Dermis microvascular lymphatic vessel endothelial cell (primary cell): ENCODE measurements at regions not wholly inside any gene's neighbourhood (a gene's known extent, or its start where the extent isn't known, plus 50 kb on each side); places are given as distances from the start of the nearest gene placed in this dataset.
A peak's percentile ranks its signal among the peaks of the same experiment; 100 is the strongest.

Experiments
- DNase-seq, 2 donors: peaks; one replicate each; pipeline versions ENCODE4 v3.0.0 to v3.0.0-alpha.2; 2010; ENCODE audit warnings: low read depth in 2 of 2

- DNase-seq = no peak
These were observed 87.3 kb upstream of the RMDN2 start for GRCh38 chr2:37837628-37838328.

GRCh38 chr2:37838541-37839167 is 86.4 kb upstream of the RMDN2 start:
- no peak for DNase-seq

- DNase-seq = no peak
These were observed 85.1 kb upstream of the RMDN2 start for GRCh38 chr2:37839991-37840390.

DNA sequence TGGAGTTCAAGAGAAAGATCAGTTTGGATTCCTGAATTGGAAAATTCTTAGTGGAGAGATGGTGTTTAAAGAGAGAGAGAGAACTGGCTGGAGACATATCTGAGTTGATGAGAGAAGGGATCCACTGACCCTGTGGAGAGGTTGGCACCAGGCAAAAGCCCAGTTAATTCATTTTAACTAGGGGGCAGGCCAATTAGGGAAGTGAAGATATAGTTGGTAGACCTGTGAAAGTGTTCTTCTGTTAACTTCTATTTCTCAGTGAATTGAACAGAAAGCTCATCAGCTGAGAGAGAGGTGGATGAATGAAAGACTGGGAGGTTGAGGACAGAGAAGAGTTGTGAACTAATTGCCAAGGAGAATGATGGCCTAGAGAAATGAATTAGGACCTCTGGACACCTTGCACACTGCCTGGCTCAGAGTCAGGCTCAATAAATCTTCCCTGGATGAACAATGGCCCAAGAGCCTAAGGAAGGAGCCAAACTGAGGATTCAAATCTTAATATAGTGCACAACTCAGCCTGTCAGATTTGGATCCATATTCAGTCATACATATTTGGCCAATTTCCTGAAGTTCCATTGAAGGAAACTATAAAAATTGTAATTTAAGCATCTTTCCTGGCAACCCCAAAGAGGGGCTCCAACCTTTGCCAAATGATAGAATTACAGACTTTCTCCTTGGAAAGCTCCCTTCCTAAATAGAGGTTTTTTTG is 82.2 kb upstream of the RMDN2 start:
- DNase-seq = no peak

DNA sequence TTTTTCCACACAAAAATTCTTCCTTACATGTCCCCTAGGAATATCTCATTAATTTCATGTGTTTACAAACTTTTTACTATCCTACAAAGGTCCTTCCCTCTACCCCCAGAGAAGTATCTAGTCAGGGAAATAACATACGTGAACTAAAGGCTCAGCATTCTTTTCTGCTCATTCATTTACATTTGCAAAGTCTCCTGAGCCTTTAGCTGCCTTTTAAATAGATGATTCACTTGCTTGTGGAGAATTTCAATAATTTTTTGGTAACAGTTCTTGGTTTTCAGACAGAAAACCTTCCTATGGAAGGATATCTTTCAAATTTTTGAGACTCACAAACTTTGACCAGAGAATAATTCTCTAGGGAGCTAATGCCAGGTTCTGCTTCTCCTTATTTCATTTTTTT is 81.5 kb upstream of the RMDN2 start:
- DNase-seq = no peak

DNA sequence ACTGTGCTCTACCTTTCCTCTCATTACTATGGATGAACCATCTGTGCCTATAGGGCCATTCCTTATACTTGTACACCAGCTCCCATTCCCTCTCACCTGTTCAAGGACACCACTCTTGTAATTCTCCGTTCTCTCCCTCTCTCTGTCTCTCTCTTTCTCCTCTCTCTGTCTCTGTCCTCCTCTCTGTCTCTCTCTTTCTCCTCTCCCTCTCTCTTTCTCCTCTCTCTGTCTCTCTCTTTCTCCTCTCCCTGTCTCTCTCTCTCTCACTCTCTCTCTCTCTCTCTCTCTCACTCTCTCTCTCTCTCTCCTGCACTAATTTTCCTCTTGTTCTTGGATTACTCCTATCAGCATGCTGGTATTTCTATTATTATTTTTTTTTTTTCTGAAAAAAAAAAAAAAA is 78.9 kb upstream of the RMDN2 start:
- no peak for DNase-seq

GRCh38 chr2:37847792-37848191 is 77.3 kb upstream of the RMDN2 start:
- DNase-seq = no peak

GRCh38 chr2:37848451-37848850 is 76.6 kb upstream of the RMDN2 start:
- no peak for DNase-seq

DNA sequence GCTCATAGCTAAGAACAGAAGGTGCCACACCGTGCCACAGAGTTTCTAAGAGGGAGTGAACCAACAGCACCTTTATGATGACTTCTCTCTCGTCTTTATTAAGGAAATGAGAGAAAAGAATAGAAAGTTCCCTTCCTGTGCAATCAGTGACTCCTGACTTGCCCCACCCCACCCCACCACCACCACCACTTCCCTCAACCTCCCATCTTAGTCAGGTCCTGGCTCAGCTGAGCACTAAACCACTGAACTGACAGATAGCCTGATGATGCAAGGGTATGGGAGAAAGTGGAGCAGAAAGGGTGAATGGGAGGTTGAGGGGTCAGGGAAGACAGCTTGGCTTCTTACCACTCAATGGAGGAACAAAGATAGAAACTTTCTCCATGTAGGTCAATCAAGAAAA is 75.2 kb upstream of the RMDN2 start:
- DNase-seq = no peak

DNA sequence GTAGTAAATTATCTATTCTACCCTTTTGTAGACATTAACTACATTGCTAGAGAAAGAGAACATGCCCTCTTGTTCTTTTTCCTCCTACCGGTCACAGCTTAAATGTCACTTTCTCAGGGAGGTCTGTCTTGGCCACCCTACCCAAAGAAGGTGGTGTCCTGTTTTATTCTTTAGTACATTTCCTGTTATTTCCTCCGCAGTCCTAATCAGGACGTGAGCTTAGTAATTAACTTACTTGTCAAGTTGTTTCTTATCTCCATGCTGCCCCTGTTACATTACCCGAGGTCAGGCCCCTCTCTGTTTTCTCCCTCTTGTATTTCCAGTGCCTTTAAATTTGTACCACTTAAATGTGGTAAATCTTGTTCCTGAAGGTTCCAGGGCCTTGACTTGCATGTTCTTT is 73.7 kb upstream of the RMDN2 start:
- peak in 1 of 2 donors; percentile 48 for DNase-seq

DNA sequence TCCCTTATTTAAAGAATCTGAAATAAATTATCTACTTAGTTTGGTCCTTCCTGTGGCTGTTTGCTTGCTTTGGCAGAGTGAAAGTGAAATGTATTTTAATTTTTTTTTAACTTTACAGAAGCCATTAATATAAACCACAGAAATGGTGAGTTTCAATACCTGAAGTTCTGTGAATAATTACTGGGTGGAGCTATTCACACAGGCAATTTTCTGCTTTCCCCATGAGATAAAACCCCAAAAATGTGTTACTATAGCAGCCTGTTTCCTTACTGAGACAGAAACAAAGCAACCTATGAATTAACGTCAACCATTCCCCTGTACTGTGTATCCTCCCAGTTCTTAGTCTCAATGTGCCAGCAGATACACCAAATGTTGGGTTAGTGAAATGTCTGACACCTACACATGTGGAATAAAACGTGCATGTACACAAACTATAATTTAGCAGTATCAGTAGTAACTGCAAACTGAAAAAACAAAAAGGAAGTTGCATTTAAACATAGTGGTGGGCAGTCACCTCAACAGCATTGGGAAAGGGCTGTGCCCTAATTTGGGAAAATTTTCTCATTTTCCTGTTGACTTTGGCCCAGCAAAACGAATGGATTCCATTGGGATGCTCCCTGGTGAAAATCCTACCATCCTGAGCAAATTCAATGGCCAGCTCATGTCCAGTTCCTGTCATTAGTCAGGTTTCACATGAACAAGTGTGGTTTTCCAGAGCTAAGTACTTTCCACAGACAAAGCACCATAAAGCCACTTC is 73.1 kb upstream of the RMDN2 start:
- DNase-seq = peak; percentile 66 to 94

- DNase-seq = no peak
These were observed 72.5 kb upstream of the RMDN2 start for GRCh38 chr2:37852585-37853014.

DNA sequence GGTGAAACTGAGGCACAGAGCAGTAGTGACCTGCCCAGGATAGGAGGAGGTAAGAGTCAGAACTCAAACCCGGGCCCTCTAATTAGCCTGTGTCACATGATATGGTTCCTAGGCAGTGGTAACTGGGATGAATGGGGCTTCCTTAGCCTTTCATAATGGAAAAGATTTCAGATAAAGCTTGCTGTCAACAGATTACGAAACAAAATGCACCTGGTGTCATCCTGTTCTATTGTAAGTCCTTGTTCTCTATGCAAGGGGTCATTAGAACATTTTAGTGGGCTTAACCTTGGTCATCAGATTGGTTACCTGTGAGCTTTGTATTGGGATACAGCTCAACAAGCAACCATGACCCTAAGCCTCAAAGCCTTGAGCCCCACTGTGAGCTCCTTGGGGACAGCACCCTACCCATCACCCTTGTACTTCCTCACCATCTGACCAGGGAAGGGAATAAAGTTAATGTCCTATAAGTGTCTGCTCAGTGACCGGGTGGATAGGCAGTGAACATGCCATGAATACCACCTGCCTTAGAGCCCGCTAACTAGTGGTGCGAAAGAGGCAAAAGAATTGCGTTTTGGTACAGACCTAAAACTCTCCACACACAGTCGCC is 70.3 kb upstream of the RMDN2 start:
- peak; percentile 28 to 86 for DNase-seq

DNA sequence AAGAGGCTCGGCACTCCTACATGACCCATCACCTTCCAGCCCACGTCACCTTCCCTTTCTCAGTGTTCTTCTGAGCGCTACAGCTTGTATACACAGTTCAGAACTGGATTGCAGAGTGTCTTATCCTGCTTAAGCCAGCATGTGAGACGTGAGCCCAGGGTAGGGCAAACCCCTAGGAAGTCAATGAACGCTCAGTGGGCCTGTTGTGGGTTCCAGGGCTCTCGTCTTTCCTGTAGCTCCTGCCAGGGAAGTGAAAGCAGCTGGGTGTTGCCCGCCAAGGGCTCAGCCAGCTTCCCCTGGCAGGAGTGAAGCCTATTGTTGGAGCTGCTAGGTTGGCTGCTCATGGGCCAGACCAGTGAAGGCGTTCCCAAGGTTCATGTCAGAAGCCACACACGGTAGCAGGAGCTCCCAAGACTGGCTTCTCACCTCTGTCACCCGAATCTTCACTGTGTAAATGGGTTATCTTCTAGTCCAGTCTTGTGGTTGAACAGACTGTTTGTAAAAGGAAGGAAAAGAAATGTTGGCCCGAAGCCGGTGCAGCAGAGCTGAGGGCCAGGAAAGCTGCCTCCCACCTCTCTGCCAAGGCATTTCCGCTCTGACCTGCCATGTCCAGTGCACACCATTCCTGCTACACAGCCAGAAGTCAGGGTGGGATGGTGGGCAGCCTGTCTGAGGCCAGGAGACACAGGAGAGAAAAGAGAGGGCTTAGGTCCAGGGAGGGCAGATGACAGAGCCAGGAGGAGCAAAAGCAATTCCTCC is 69.6 kb upstream of the RMDN2 start:
- DNase-seq = peak; percentile 63 to 75

- DNase-seq = no peak
These were observed 68.9 kb upstream of the RMDN2 start for GRCh38 chr2:37856101-37856751.

DNA sequence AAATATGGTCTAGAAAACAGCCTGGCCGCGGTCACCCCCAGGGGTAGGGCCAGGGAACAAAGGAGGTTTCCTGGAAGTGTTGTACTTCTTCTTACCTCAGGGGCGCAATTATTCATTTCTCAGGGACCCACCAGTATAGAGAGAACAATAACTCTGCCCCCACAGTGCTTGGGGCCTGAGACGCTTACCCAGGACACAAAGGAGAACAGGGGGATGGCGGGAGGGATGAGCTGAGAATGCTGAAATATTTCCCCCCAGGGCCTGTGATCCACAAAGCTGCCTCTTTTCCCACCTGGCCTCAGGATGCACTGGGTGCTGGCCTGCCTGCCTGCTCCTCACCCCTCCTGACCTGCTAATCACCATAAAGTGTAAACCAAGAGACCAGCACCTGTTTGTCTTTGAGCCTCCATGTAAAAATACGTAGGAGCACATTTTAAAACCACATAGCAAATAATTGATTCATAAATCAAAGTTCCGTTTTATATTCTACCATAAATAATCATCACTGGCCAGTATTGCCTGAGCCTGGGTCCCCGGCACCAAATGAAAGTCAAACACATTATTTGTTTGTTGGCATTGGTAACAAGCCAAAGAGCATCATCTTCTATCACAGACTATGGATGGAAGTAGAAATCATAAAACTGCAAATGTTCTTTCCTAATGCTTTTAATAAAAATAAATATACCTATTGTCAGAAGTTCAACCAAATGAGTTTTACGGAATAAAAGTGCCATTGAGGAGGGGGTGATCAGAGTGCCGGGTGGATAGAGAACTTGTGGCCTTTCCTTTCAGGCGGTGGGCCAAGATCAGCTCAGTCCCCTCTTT is 67.3 kb upstream of the RMDN2 start:
- DNase-seq = peak; percentile 24 to 60

DNA sequence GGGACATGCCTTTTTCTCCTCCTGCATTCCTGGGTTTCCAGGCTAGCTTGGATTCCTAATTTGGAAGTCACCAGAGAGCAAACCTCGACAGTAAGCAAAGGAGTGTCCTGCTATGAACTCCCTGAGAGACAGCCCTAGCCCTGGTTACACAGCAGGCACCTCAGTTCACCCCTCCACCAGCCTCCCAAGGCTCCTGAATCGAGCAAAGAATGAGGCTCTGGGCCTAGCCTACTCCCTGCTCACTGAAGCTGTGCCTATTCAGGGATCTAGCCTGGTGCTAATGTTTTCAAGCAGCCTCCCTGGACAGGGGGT is 66.7 kb upstream of the RMDN2 start:
- DNase-seq = no peak

GRCh38 chr2:37858725-37859267 is 66.3 kb upstream of the RMDN2 start:
- no peak for DNase-seq

- no peak for DNase-seq
These were observed 62.5 kb upstream of the RMDN2 start for GRCh38 chr2:37862620-37863019.
